Thymus (tissue), 11 donors: ENCODE measurements at regions not wholly inside any gene's neighbourhood (a gene's known extent, or its start where the extent isn't known, plus 50 kb on each side); places are given as distances from the start of the nearest gene placed in this dataset.

Experiments used
- DNase-seq, 9 donors: peaks; one replicate each; pipeline ENCODE4 v3.0.0-alpha.2; 2013; ENCODE audit warnings: low spot score in 9 of 9, low read depth in 6 of 9, missing footprints in 1 of 9
- H3K27ac ChIP-seq, 2 donors: one replicate each; pipeline ENCODE4 v1.5.1; 2013; ENCODE audit warnings: control low read depth in 1 of 2, low read depth in 1 of 2, low read length in 1 of 2, mild to moderate bottlenecking in 1 of 2, moderate library complexity in 1 of 2
- H3K27me3 ChIP-seq, 2 donors: one replicate each; pipeline ENCODE4 v1.5.1; 2013; ENCODE audit warnings: low read length in 1 of 2; ENCODE audit not compliant: control insufficient read depth in 2 of 2, insufficient read depth in 1 of 2
- H3K36me3 ChIP-seq, 2 donors: one replicate each; pipeline ENCODE4 v1.5.1; 2013; ENCODE audit warnings: low read length in 1 of 2, mild to moderate bottlenecking in 1 of 2, moderate library complexity in 1 of 2; ENCODE audit not compliant: control insufficient read depth in 2 of 2, insufficient read depth in 2 of 2
- H3K4me1 ChIP-seq, 2 donors: one replicate each; pipeline ENCODE4 v1.5.1; 2013; ENCODE audit warnings: low read length in 2 of 2; ENCODE audit not compliant: control insufficient read depth in 2 of 2, insufficient read depth in 2 of 2
- H3K4me3 ChIP-seq, 2 donors: one replicate each; pipeline ENCODE4 v1.5.1; 2013; ENCODE audit warnings: low read length in 2 of 2, control low read depth in 1 of 2, mild to moderate bottlenecking in 1 of 2
- H3K9me3 ChIP-seq, 2 donors: one replicate each; pipeline ENCODE4 v1.5.1; 2013; ENCODE audit warnings: low read length in 1 of 2, mild to moderate bottlenecking in 1 of 2; ENCODE audit not compliant: control insufficient read depth in 2 of 2, insufficient read depth in 1 of 2
- WGBS: extraction: QIAGEN DNeasy Blood & Tissue Kit; methylation state at CpG from one replicate; pipeline ENCODE4 v1.1.7; 2013; 5-methylcytosine and 5-hydroxymethylcytosine counted together
- donor health status: healthy.

GRCh38 chr3:190716211-190716610, 146.3 kb downstream of the GMNC start:
- Histone ChIP-seq H3K4me3 (no peak overlapping the region), H3K36me3 (no peaks in the 10 kb centered on the region), H3K4me1 (no peaks in the 10 kb centered on the region), H3K9me3 (no peaks in the 10 kb centered on the region), H3K27me3 (no peaks in the 10 kb centered on the region), H3K27ac (no peak overlapping the region)
- DNase-seq = no peak
- 88% methylated on average over 2 of the region's 2 CpGs for WGBS

DNA sequence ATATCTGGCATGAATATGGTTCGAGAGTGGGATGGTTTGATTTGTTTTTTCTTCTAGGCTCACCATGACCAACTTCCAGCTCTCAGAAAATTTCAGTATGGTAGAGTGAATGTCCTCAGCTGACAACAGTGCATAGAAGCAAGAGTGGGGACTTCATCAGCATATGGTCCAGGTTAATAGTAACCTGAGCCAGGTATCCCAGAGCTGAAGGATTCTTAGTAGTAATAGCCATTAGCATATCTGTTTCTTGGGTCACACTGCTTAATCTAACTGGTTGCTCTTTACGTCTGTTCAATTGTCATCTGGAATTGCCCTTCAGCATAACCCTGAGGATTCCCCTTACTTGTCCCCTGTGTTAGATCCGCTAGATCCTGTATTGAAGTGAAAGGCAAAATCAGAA, 151.8 kb downstream of the GMNC start:
- no peaks in the 10 kb centered on the region for H3K4me1 ChIP-seq
- DNase-seq = no peak
- no peak overlapping the region for H3K4me3 ChIP-seq
- no peaks in the 10 kb centered on the region for H3K27me3 ChIP-seq
- H3K27ac ChIP-seq = no peak overlapping the region
- H3K9me3 ChIP-seq = no peaks in the 10 kb centered on the region
- 97% methylated on average over 3 of the region's 3 CpGs for WGBS
- H3K36me3 ChIP-seq = no peaks in the 10 kb centered on the region

- H3K36me3 ChIP-seq = no peaks in the 10 kb centered on the region
- 81% methylated on average over 2 of the region's 2 CpGs for WGBS
- DNase-seq = no peak
- no peak overlapping the region for H3K27ac ChIP-seq
- H3K27me3 ChIP-seq = no peaks in the 10 kb centered on the region
- H3K4me3 ChIP-seq = no peak overlapping the region
- H3K4me1 ChIP-seq = no peaks in the 10 kb centered on the region
- H3K9me3 ChIP-seq = no peaks in the 10 kb centered on the region
Measured at GRCh38 chr3:190709351-190709773, 153.1 kb downstream of the GMNC start.
